HG02642 (cell line): ENCODE measurements at regions not wholly inside any gene's neighbourhood (a gene's known extent, or its start where the extent isn't known, plus 50 kb on each side); places are given as distances from the start of the nearest gene placed in this dataset.

Experiments used
- ATAC-seq: cut with Tn5 transposase; IDR thresholded peaks from one replicate; pipeline ENCODE4 v1.9.1; 2021; ENCODE audit warnings: mild to moderate bottlenecking; ENCODE audit not compliant: unreplicated experiment, poor library complexity

GRCh38 chr7:145036604-145037405 is 201.0 kb upstream of the TPK1 start:
- ATAC-seq: peak; percentile 89

- ATAC-seq: no peak
Measured at GRCh38 chr7:145031162-145031561, 195.3 kb upstream of the TPK1 start.

DNA sequence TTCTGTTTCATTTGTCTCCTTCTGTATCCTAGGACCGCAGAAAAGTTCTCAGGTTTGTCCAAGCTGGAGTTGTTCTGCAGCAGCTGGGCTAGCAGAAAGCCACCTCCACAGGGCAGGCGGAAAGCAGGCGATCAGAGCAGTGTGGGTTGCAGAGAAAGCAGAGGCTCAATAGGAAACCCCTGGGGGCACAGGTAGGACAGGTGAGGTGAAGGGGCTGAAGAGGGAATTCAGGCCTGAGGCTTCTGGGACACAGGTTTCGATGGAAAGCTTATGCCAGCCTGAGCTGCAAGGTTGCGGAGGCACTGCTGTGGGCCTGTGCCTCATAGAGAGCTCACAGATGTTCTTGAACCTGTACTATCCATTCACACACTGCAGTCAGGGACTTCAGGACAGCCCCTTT is 194.9 kb upstream of the TPK1 start:
- ATAC-seq: no peak

DNA sequence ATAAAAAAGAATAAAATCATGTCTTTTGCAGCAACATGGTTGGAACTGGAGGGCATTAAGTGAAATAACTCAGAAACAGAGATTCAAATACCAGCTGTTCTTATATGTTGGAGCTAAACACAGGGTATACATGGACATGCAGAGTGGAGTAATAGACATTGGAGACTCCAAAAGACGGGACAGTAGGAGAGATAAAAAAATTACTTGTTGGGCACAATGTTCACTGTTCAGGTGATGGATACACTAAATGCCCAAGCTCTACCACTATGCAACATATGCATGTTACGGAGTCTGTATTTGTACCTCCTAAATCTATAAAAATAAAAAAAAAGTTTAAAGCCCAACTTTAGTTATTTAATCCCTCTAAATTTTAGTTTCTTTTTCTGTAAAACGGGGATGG is 184.6 kb upstream of the TPK1 start:
- no peak for ATAC-seq

DNA sequence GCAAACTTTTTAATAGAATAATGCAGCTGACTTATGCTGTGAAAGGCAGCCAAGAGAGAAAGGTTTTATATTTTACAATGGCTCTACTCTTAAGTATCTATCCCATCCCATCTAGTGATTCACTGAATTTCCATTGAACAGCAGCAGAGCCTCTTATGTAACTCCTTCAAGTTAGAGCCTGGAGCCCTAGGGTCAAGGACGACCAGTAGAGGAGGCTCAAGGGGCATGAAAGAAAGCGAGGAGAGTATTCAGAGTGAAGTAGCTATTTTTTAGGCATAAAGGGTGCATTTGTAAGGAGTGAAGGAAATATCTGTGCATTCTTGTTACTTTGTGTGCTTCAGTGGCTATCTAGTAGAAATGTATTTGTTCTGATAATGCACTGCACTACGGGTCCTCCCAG is 180.2 kb upstream of the TPK1 start:
- ATAC-seq: no peak

DNA sequence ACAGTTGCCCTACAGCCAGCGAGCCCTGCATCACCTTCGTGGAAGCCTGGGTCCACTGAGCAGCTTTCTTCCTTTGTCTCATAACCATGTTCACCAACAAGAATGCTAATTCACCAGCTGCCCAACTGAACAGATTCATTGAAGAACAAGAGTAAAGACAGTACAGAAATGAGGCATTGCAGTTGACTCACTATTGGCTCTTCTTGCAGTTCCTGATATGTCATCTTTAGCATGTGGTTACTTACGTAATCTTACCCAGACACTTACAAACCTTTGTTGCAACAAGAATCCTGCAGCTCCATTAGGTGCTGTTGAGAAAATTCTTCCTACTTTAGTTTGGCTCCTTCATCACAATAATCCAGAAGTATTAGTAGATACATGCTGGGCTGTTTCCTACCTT is 174.0 kb upstream of the TPK1 start:
- ATAC-seq: no peak

- ATAC-seq: no peak
Measured at GRCh38 chr7:145005601-145006000, 169.7 kb upstream of the TPK1 start.

GRCh38 chr7:144997512-144997911 is 161.7 kb upstream of the TPK1 start:
- ATAC-seq: no peak

DNA sequence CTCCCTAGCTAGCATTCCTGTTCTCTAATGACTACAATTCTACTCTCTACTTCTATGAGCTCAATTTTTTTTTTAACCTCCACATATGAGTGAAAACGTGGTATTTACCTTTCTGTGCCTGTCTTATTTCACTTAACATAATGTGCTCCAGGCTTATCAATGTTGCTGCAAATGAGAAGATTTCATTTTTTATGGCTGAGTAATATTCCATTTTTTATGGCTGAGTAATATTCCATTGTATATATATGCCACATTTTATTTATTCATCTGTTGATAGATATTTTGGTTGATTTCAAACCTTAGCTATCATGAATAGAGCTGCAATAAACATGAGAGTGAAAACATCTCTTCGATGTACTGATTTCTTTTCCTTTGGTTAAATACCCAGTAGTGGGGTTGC is 159.6 kb upstream of the TPK1 start:
- no peak for ATAC-seq

- no peak for ATAC-seq
Measured at GRCh38 chr7:144991041-144991440, 155.2 kb upstream of the TPK1 start.

- no peak for ATAC-seq
Measured at GRCh38 chr7:144987686-144988085, 151.8 kb upstream of the TPK1 start.

DNA sequence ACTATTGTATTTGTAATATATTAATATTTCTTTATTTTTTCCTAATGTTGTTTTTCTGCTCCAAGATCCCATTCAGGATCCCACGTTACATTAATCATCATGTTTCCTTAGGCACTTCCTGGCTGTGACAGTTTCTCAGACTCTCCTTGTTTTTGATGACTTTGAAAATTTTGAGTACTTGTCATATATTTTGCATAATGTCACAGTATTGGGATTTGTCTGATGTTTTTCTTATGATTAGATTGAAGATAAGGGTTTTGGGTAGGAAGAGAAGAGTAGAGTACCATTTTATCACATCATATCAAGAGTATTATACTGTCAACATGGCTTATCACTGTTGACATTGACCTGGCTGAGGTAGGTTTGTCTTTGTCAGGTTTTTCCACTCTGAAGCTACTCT is 146.3 kb upstream of the TPK1 start:
- ATAC-seq: no peak

DNA sequence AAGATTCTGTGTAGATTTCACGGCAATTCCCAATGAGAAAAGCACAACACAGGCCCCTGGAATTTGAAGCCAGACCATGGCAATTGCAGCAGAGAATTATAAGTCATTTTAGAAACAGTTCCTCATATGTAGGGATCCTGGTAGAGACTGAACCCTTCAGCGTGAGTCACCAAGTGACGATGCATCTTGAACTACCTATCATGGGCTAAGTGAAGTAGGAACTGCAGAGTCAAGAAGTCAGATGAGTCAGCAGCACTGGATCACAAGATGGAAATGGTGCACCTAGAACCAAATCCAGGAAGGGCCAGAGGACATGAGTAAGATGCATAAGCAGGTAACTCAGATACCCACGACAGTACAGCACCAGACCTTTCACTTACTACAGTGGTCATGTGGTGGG is 140.0 kb upstream of the TPK1 start:
- no peak for ATAC-seq

DNA sequence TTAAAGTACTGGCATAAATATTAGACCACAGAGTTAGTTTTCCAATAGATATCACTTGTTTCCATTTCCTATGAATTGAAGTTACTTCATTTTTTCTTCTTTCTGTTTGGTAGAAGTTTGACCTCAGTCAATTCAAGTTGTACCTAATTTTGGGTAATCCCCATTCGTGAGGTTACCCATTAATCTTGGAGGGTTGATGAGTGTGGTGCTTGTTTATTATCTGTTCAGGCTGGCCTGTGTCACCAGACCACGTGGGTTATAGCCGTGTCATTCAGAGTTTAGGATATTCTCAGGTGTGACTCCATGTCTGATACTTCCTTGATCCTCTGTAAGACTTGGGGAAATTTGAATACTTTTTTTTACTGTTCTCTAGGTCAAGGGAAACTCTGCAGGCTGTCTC is 133.9 kb upstream of the TPK1 start:
- ATAC-seq: no peak

DNA sequence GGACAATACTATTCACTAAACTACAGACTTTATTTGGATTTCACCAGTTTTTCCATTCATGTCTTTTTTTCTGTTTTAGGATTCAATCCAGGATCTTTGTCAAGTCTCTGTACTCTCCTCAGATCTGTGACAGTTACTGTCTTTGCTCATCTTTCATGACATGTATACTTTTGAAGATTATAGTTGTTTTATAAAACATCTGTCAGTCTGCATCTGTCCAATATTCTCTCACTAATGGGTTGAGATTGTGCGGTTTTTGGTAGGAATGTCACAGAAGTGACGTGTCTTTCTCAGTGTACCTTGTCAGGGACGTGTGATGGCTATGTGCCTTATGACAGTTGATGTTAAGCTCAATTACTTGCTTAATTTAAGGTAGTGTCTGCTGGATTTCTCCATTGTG is 124.9 kb upstream of the TPK1 start:
- ATAC-seq: no peak

DNA sequence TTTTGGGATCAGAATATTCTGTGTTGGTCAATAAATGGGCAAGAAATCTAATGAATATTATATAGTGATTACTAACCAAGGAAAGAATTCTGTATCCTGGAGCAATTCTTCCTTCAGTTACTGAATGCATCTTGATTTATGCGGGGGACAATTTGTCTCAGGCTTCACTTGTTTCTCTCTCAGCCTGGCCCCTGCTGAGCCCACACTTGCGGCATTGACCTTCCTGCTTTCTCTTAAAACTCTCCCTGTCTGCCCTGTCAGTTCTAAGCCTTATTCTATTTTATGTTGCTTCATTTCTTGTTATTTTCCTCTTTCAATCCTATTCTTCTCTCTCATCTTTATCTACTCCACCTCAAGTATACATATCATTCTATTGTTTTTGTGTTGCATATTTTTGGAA is 122.1 kb upstream of the TPK1 start:
- ATAC-seq: no peak

GRCh38 chr7:144955422-144955821 is 119.6 kb upstream of the TPK1 start:
- ATAC-seq: no peak

DNA sequence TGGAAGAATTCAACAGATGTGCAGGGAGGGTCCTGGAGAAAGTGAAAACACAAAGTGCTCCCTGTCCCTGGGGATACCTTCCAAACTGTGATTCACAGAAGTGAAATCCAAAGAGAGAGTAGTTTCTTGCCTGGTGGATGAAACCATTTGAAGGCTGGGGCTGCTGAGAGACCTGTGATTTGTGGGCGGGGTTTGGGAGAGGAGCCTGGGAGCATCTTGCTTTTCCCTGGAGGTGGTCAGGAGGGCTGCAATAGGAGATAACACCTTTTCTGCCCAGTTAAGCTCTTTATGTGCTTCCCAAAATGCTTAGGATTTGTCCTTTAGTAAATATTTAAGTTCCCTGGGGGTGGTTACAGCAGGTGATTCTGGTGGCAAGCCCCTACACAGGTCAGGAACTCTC is 105.3 kb upstream of the TPK1 start:
- no peak for ATAC-seq

DNA sequence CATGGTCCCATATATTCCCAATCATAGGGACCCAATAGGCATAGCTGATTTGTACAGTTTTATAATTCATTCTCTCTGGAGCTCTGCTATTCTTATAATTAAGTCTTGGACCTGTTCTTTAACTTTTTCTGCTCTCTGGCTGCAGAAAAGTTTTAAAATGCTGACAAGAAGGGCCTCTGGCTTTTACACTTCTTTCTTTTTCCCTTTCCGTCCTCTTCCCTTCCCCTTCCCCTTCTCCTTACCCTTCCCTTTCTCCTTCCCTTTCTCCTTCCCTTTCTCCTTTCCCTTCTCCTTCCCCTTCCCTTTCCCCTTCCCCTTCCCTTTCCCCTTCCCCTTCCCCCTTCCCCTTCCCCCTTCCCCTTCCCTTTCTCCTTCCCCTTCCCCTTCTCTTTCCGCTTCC is 101.3 kb upstream of the TPK1 start:
- no peak for ATAC-seq

GRCh38 chr7:144936314-144936713 is 100.5 kb upstream of the TPK1 start:
- ATAC-seq: no peak

DNA sequence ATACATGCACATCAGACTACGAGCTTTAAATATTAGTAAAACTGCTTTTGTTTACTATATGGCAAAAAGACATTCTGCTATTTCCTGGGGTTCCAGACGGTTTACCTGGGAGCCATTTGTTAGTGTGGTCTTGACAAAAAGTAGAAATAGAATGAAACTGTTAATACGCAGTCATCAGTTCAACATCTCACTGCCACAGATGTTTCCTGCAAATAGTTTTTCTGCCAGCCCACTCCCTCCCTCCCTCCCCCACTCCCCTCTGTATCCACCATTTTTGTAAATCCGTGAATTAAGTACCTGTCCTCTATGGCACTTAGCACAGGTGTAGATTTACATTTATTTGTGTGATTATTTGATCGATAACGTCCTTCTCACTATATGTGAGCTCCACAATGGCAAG is 74.6 kb upstream of the TPK1 start:
- ATAC-seq: no peak

DNA sequence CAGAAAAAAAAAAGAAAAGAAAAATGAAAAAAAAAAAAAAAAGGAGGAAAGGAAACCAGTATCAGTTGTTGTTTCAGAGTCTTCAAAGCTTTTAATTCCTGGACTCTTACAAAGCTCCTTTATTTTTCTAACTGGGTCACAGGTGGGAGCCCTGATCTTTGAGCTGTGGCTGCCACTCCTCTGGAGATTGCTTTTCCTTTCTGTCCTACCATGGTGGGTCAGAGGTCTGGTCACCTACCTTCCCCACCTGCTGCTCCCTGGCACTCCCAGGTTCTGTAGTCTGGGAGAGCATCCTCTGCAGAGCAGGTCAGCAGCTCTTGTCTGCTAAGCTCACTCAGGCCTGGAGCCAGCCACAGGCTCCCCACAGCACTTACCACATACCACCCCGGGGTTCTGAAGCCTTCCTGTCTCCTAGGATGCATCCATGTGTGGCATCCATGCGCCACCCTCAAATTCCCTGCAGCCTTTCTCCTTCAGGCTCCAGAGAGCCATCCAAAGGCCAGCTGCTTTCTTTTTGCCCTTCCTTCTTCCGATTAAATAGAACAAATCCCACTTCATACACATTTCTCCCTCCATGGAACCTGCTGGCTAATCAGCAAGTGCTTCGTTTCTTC is 73.2 kb upstream of the TPK1 start:
- no peak for ATAC-seq
